GM12878 (cell line): ENCODE measurements at regions not wholly inside any gene's neighbourhood (a gene's known extent, or its start where the extent isn't known, plus 50 kb on each side); places are given as distances from the start of the nearest gene placed in this dataset.

Experiments used
- FOXM1 ChIP-seq: IDR thresholded peaks from 2 replicates; pipeline ENCODE4 v1.6.1; 2012; ENCODE audit warnings: low read depth, mild to moderate bottlenecking, inconsistent platforms, low read length, moderate library complexity
- POU2F2 ChIP-seq: IDR thresholded peaks from 3 replicates; pipeline ENCODE4 v1.6.1; 2011; ENCODE audit warnings: low read depth, mild to moderate bottlenecking, low read length, borderline replicate concordance
- RFX5 ChIP-seq: IDR thresholded peaks from 2 replicates; pipeline ENCODE4 v1.6.1; 2011; ENCODE audit warnings: low read depth, low read length, improper control_type of control experiment
- SMARCA5 ChIP-seq: fragments of 450-650 bp; IDR thresholded peaks from 2 replicates; pipeline ENCODE4 v1.6.1; 2017; ENCODE audit warnings: mild to moderate bottlenecking

- no peak for TF ChIP-seq FOXM1
- no peak for TF ChIP-seq RFX5
- no peak for TF ChIP-seq POU2F2
- no peak for TF ChIP-seq SMARCA5
Observed at GRCh38 chr6:144467921-144468320, 182.8 kb downstream of the UTRN start.
